AG04450 (cell line): ENCODE measurements at regions not wholly inside any gene's neighbourhood (a gene's known extent, or its start where the extent isn't known, plus 50 kb on each side); places are given as distances from the start of the nearest gene placed in this dataset.
"Not testable (repeated sequence)": the region's sequence is repeated elsewhere in the genome, so short reads cannot be mapped to it uniquely, and the experiment has no call there.

Experiments used
- CTCF ChIA-PET: fragments of 300-600, 350-600 bp; formaldehyde crosslinking; extraction: SDS; loops from one replicate; lab custom pipeline; 2022; ENCODE audit warnings: antibody characterized with exemption, inconsistent platforms; lab: Charles Lee
- POLR2A ChIA-PET: fragments of 350-600 bp; formaldehyde crosslinking; extraction: SDS; loops from one replicate; lab custom pipeline; 2021; ENCODE audit warnings: antibody characterized with exemption, inconsistent platforms; lab: Yijun Ruan, JAX
- DNase-seq: peaks from one replicate; pipeline ENCODE4 v3.0.0-alpha.2; 2011; ENCODE audit warnings: low read depth, low spot score
- H3K27ac ChIP-seq: one replicate; pipeline ENCODE4 v1.5.1; 2012; ENCODE audit warnings: low read depth, low read length, control low read depth
- H3K27me3 ChIP-seq: one replicate; pipeline ENCODE4 v1.6.0; 2012; ENCODE audit warnings: low read length; ENCODE audit not compliant: control insufficient read depth, insufficient read depth
- H3K4me3 ChIP-seq: 2 replicates; pipeline ENCODE4 v1.5.1; 2011; ENCODE audit warnings: mild to moderate bottlenecking, low read depth, low read length, control low read depth
- H3K9me3 ChIP-seq: 2 replicates; pipeline ENCODE4 v1.5.1; 2012; ENCODE audit warnings: low read length; ENCODE audit not compliant: control insufficient read depth, insufficient read depth
- TF ChIP-seq, protein P1 (sequence below): IDR thresholded peaks from 2 replicates; pipeline ENCODE4 v1.5.1; 2011; ENCODE audit warnings: low read depth, low read length, control low read depth, inconsistent platforms

DNA sequence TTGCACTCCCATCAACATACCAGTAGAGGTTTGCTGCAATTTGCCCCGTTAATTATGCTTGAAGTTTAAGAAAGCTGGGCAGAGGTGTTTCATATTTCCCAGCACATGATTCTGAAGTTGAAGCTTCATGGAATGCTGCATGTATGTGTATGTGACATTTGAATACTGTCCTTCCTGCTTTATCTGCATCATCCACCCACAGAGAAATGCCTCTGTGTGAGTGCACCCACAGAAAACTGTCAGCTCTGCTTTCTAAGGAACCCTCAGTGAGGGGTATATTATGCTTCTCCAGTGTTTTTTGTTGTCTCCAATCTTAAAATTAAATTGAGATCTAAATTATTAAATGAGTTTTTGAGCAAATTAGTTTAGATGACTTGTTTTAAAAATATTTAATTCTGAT lies 358.1 kb upstream of the PIK3R1 start:
- Histone ChIP-seq H3K9me3 (no peaks in the 10 kb centered on the region), H3K27ac (no peak overlapping the region), H3K27me3 (no peaks in the 10 kb centered on the region), H3K4me3 (no peak overlapping the region)
- no peak for DNase-seq
- ChIA-PET POLR2A (no interaction called here), CTCF (no interaction called here)
- TF ChIP-seq, protein P1, sequence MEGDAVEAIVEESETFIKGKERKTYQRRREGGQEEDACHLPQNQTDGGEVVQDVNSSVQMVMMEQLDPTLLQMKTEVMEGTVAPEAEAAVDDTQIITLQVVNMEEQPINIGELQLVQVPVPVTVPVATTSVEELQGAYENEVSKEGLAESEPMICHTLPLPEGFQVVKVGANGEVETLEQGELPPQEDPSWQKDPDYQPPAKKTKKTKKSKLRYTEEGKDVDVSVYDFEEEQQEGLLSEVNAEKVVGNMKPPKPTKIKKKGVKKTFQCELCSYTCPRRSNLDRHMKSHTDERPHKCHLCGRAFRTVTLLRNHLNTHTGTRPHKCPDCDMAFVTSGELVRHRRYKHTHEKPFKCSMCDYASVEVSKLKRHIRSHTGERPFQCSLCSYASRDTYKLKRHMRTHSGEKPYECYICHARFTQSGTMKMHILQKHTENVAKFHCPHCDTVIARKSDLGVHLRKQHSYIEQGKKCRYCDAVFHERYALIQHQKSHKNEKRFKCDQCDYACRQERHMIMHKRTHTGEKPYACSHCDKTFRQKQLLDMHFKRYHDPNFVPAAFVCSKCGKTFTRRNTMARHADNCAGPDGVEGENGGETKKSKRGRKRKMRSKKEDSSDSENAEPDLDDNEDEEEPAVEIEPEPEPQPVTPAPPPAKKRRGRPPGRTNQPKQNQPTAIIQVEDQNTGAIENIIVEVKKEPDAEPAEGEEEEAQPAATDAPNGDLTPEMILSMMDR, result no peak

GRCh38 chr5:67855523-67855922 lies 360.0 kb upstream of the PIK3R1 start:
- no peak overlapping the region for H3K27ac ChIP-seq
- ChIA-PET CTCF (interaction anchor here (0.7 kb wide), 1 partner anchor 1723 kb away, joined by 4 read pairs; no protein-coding TSS in a partner anchor), POLR2A (no interaction called here)
- TF ChIP-seq, protein P1, result no peak
- no peaks in the 10 kb centered on the region for H3K27me3 ChIP-seq
- no peak for DNase-seq
- H3K9me3 ChIP-seq, result no peaks in the 10 kb centered on the region
- no peak overlapping the region for H3K4me3 ChIP-seq

DNA sequence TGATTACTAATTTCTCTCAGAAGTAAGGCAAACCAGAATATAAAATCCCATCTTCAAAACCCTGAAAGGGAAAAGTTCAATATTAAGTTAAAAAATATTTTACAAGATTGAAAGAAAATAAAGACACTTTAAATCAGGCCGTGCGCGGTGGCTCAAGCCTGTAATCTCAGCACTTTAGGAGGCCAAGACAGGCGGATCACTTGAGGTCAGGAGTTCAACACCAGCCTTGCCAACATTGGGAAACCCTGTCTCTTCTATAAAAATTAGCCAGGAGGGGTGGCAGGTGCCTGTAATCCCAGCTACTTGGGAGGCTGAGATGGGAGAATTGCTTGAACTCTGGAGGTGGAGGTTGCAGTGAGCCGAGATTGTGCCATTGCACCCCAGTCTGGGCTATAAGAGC lies 364.6 kb upstream of the PIK3R1 start:
- H3K9me3 ChIP-seq, DNase-seq, H3K27me3 ChIP-seq, POLR2A ChIA-PET, H3K4me3 ChIP-seq, H3K27ac ChIP-seq: not testable (repeated sequence)
- CTCF ChIA-PET, result interaction anchor here (0.5 kb wide), 1 partner anchor 120 kb away, joined by 3 read pairs; no protein-coding TSS in a partner anchor

- Histone ChIP-seq H3K27ac (no peak overlapping the region), H3K4me3 (no peak overlapping the region), H3K9me3 (no peaks in the 10 kb centered on the region), H3K27me3 (no peaks in the 10 kb centered on the region)
- DNase-seq, result no peak
- CTCF ChIA-PET, result no interaction called here
- POLR2A ChIA-PET, result no interaction called here
- TF ChIP-seq, protein P1, result no peak
Measured at GRCh38 chr5:67844924-67845323, 370.6 kb upstream of the PIK3R1 start.

- no peak for DNase-seq
- no peaks in the 10 kb centered on the region for H3K9me3 ChIP-seq
- TF ChIP-seq, protein P1, result peak; percentile 25
- H3K27ac ChIP-seq, result no peak overlapping the region
- POLR2A ChIA-PET, result no interaction called here
- H3K4me3 ChIP-seq, result no peak overlapping the region
- CTCF ChIA-PET, result interaction anchor here (0.7 to 1.4 kb wide), 3 partner anchors 319 to 634 kb away, joined by 3 to 7 read pairs (median 3); no protein-coding TSS in a partner anchor
- no peaks in the 10 kb centered on the region for H3K27me3 ChIP-seq
Measured at GRCh38 chr5:67842806-67843205, 372.8 kb upstream of the PIK3R1 start.

- POLR2A ChIA-PET, result not testable (repeated sequence)
Measured at GRCh38 chr5:67837225-67837624, 378.3 kb upstream of the PIK3R1 start.

DNA sequence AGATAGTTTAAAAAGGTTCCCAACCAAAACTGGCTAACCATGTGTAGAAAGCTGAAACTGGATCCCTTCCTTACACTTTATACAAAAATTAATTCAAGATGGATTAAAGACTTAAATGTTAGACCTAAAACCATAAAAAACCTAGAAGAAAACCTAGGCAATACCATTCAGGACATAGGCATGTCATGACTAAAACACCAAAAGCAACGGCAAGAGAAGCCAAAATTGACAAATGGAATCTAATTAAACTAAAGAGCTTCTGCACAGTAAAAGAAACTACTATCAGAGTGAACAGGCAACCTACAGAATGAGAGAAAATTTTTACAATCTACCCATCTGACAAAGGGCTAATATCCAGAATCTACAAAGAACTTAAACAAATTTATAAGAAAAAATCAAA lies 379.1 kb upstream of the PIK3R1 start:
- CTCF ChIA-PET, H3K9me3 ChIP-seq, H3K4me3 ChIP-seq, H3K27ac ChIP-seq, POLR2A ChIA-PET, DNase-seq, H3K27me3 ChIP-seq: not testable (repeated sequence)

More at GRCh38 chr5:67837225-67837624, 378.3 kb upstream of the PIK3R1 start:
- H3K4me3 ChIP-seq, H3K27ac ChIP-seq, CTCF ChIA-PET, H3K27me3 ChIP-seq, DNase-seq, H3K9me3 ChIP-seq: not testable (repeated sequence)
